ENCODE measurements at regions not wholly inside any gene's neighbourhood (a gene's known extent, or its start where the extent isn't known, plus 50 kb on each side); places are given as distances from the start of the nearest gene placed in this dataset.

- TF ChIP-seq, protein P1, sequence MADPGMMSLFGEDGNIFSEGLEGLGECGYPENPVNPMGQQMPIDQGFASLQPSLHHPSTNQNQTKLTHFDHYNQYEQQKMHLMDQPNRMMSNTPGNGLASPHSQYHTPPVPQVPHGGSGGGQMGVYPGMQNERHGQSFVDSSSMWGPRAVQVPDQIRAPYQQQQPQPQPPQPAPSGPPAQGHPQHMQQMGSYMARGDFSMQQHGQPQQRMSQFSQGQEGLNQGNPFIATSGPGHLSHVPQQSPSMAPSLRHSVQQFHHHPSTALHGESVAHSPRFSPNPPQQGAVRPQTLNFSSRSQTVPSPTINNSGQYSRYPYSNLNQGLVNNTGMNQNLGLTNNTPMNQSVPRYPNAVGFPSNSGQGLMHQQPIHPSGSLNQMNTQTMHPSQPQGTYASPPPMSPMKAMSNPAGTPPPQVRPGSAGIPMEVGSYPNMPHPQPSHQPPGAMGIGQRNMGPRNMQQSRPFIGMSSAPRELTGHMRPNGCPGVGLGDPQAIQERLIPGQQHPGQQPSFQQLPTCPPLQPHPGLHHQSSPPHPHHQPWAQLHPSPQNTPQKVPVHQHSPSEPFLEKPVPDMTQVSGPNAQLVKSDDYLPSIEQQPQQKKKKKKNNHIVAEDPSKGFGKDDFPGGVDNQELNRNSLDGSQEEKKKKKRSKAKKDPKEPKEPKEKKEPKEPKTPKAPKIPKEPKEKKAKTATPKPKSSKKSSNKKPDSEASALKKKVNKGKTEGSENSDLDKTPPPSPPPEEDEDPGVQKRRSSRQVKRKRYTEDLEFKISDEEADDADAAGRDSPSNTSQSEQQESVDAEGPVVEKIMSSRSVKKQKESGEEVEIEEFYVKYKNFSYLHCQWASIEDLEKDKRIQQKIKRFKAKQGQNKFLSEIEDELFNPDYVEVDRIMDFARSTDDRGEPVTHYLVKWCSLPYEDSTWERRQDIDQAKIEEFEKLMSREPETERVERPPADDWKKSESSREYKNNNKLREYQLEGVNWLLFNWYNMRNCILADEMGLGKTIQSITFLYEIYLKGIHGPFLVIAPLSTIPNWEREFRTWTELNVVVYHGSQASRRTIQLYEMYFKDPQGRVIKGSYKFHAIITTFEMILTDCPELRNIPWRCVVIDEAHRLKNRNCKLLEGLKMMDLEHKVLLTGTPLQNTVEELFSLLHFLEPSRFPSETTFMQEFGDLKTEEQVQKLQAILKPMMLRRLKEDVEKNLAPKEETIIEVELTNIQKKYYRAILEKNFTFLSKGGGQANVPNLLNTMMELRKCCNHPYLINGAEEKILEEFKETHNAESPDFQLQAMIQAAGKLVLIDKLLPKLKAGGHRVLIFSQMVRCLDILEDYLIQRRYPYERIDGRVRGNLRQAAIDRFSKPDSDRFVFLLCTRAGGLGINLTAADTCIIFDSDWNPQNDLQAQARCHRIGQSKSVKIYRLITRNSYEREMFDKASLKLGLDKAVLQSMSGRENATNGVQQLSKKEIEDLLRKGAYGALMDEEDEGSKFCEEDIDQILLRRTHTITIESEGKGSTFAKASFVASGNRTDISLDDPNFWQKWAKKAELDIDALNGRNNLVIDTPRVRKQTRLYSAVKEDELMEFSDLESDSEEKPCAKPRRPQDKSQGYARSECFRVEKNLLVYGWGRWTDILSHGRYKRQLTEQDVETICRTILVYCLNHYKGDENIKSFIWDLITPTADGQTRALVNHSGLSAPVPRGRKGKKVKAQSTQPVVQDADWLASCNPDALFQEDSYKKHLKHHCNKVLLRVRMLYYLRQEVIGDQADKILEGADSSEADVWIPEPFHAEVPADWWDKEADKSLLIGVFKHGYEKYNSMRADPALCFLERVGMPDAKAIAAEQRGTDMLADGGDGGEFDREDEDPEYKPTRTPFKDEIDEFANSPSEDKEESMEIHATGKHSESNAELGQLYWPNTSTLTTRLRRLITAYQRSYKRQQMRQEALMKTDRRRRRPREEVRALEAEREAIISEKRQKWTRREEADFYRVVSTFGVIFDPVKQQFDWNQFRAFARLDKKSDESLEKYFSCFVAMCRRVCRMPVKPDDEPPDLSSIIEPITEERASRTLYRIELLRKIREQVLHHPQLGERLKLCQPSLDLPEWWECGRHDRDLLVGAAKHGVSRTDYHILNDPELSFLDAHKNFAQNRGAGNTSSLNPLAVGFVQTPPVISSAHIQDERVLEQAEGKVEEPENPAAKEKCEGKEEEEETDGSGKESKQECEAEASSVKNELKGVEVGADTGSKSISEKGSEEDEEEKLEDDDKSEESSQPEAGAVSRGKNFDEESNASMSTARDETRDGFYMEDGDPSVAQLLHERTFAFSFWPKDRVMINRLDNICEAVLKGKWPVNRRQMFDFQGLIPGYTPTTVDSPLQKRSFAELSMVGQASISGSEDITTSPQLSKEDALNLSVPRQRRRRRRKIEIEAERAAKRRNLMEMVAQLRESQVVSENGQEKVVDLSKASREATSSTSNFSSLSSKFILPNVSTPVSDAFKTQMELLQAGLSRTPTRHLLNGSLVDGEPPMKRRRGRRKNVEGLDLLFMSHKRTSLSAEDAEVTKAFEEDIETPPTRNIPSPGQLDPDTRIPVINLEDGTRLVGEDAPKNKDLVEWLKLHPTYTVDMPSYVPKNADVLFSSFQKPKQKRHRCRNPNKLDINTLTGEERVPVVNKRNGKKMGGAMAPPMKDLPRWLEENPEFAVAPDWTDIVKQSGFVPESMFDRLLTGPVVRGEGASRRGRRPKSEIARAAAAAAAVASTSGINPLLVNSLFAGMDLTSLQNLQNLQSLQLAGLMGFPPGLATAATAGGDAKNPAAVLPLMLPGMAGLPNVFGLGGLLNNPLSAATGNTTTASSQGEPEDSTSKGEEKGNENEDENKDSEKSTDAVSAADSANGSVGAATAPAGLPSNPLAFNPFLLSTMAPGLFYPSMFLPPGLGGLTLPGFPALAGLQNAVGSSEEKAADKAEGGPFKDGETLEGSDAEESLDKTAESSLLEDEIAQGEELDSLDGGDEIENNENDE (IDR thresholded peaks at IDR 0.05; ENCODE audit: insufficient replicate concordance, low read length), result no peak
- TF ChIP-seq TAF7 (optimal IDR thresholded peaks at IDR 0.05; ENCODE audit: borderline replicate concordance, low read depth, low read length) (no peak), CHD2 (IDR thresholded peaks at IDR 0.05; ENCODE audit: low read length) (no peak), POLR2AphosphoS5 (IDR thresholded peaks at IDR 0.05; ENCODE audit: low read depth, low read length) (no peak), CBX5 (IDR thresholded peaks at IDR 0.05; ENCODE audit: low read depth, low read length) (no peak), RXRA (IDR thresholded peaks at IDR 0.05; ENCODE audit: insufficient read depth, low read depth, low read length) (no peak), BRCA1 (IDR thresholded peaks at IDR 0.05; ENCODE audit: low read depth, low read length) (no peak), TEAD4 (IDR thresholded peaks at IDR 0.05; ENCODE audit: low read depth, low read length) (no peak), ZNF274 (IDR thresholded peaks at IDR 0.05; ENCODE audit: borderline replicate concordance, extremely low read depth, low read length) (no peak)
Observed at GRCh38 chr4:41478518-41478917, 59.4 kb upstream of the LIMCH1 start (continued).
